ENCODE measurements at regions not wholly inside any gene's neighbourhood (a gene's known extent, or its start where the extent isn't known, plus 50 kb on each side); places are given as distances from the start of the nearest gene placed in this dataset.

DNA sequence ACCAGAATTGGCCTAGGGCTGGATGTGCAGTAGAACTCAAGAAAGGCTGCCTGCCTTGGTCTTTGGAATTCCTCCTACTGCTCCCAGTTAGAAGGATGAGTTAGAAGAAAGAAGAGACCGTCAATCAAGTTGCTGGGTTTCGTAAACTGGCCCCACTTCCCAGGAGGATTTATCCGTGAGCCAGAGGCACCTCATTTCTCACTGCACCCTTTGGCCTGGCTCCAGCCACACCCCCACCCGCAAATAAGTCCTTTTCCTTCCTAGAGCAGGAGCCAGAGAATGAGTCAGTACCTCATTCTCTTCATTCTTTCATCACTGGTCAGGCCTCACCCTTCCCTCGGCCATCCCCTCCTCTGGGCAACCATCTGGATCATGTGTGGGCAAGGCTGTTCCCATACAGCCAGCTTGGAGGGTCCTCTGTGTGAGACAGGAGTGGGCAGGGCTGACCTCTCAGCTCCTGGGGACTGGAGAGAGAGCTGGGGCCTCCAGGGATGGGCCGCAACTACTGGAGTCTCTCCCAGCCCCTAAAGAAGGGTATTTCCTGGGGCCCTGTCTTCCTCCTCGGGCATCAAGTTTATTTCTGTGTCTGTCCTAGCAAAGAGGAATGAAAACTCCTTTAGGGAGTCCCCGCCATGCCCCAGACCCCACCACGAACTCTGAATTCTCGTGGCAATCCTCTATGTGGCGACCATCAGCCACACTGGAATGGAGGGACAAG is 87.2 kb upstream of the DUSP5 start:
- TF ChIP-seq, protein P1, sequence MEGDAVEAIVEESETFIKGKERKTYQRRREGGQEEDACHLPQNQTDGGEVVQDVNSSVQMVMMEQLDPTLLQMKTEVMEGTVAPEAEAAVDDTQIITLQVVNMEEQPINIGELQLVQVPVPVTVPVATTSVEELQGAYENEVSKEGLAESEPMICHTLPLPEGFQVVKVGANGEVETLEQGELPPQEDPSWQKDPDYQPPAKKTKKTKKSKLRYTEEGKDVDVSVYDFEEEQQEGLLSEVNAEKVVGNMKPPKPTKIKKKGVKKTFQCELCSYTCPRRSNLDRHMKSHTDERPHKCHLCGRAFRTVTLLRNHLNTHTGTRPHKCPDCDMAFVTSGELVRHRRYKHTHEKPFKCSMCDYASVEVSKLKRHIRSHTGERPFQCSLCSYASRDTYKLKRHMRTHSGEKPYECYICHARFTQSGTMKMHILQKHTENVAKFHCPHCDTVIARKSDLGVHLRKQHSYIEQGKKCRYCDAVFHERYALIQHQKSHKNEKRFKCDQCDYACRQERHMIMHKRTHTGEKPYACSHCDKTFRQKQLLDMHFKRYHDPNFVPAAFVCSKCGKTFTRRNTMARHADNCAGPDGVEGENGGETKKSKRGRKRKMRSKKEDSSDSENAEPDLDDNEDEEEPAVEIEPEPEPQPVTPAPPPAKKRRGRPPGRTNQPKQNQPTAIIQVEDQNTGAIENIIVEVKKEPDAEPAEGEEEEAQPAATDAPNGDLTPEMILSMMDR (CRISPR knock-in tag; IDR thresholded peaks at IDR 0.05) = no peak
- TF ChIP-seq SMC3 (IDR thresholded peaks at IDR 0.05; ENCODE audit: low read length) = no peak

Data from HepG2 (cell line).